ENCODE measurements at regions not wholly inside any gene's neighbourhood (a gene's known extent, or its start where the extent isn't known, plus 50 kb on each side); places are given as distances from the start of the nearest gene placed in this dataset.

DNA sequence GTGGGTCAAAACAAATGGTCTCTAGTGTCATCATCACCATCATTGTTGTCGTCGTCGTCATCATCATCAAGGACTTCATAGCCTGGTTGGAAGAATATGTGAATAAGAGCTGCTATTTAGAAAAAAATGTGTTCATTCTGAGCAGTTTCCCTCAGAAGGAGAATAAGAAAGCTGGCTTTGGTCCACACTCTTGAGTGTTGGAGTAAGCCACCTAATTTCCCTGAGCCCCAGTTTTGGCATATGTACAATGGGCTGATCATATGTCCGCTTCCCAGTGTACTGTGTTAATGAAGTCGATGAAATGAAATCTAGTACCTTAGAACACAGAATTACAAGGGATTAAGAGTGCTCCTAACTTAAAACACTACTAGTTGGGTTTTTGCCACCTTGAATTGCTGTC is 545.5 kb downstream of the CCDC171 start:
- POLR2A ChIA-PET, result no interaction called here
- H3K4me1 ChIP-seq (ENCODE audit: control insufficient read depth in 1 of 2, insufficient read depth in 2 of 2, low read length in 2 of 2), result no peaks in the 10 kb centered on the region
- H3K27me3 ChIP-seq (ENCODE audit: insufficient read depth, low read length), result no peaks in the 10 kb centered on the region
- no peaks in the 10 kb centered on the region for H3K36me3 ChIP-seq (ENCODE audit: control insufficient read depth in 1 of 2, insufficient read depth in 2 of 2, low read length in 2 of 2)
- intact Hi-C loops (cut with micrococcal nuclease), result loop anchor here (10.0 kb wide), 1 partner anchor 64 kb away; no protein-coding TSS in a partner anchor
- H3K79me2 ChIP-seq (ENCODE audit: insufficient read depth, low read length), result no peaks in the 10 kb centered on the region
- no peak overlapping the region for H3K9ac ChIP-seq (ENCODE audit: low read length)
- no peak for TF ChIP-seq SRF (IDR thresholded peaks at IDR 0.05; ENCODE audit: low read depth)
- TF ChIP-seq POLR2A (IDR thresholded peaks at IDR 0.05; ENCODE audit: borderline replicate concordance, extremely low read depth, insufficient read depth, insufficient read length), result no peak
- TF ChIP-seq TCF7L2 (IDR thresholded peaks at IDR 0.05; ENCODE audit: borderline replicate concordance, extremely low read depth, insufficient read depth, insufficient read length), result no peak
- TF ChIP-seq ZFX (IDR thresholded peaks at IDR 0.05), result no peak
- no peak for TF ChIP-seq CBX3 (IDR thresholded peaks at IDR 0.05; ENCODE audit: low read depth)
- no peak for TF ChIP-seq SIN3A (IDR thresholded peaks at IDR 0.05; ENCODE audit: low read depth)
- no peak for TF ChIP-seq CEBPB (IDR thresholded peaks at IDR 0.05; ENCODE audit: low read depth)
- H3K9me3 ChIP-seq (ENCODE audit: control insufficient read depth in 1 of 2, insufficient read depth in 1 of 2, low read depth in 1 of 2, low read length in 2 of 2), result no peaks in the 10 kb centered on the region
- ATAC-seq (no peak), DNase-seq (ENCODE audit: low read depth, low spot score) (no peak)
- H2AFZ ChIP-seq (ENCODE audit: low read depth, low read length, poor library complexity, severe bottlenecking), result no peak overlapping the region
- CTCF ChIA-PET, result no interaction called here
- RAD21 ChIA-PET (ENCODE audit: low non-redundant PET in 1 of 2, low total read pairs in 2 of 2, uncharacterized antibody in 2 of 2, unreplicated experiment in 2 of 2), result no interaction called here
- no peak overlapping the region for H3K4me2 ChIP-seq (ENCODE audit: low read length)
- BruUV-seq (replicated peaks), result no TSS peak
- H4K20me1 ChIP-seq (ENCODE audit: insufficient read depth), result no peaks in the 10 kb centered on the region
- H3K9me2 ChIP-seq (ENCODE audit: insufficient read depth), result no peaks in the 10 kb centered on the region
- H3K27ac ChIP-seq (ENCODE audit: low read depth, low read length), result no peak overlapping the region
- H3K4me3 ChIP-seq (replicated peaks in 1 of 2; ENCODE audit: low read depth in 1 of 2, low read length in 2 of 2), result no peak overlapping the region

DNA sequence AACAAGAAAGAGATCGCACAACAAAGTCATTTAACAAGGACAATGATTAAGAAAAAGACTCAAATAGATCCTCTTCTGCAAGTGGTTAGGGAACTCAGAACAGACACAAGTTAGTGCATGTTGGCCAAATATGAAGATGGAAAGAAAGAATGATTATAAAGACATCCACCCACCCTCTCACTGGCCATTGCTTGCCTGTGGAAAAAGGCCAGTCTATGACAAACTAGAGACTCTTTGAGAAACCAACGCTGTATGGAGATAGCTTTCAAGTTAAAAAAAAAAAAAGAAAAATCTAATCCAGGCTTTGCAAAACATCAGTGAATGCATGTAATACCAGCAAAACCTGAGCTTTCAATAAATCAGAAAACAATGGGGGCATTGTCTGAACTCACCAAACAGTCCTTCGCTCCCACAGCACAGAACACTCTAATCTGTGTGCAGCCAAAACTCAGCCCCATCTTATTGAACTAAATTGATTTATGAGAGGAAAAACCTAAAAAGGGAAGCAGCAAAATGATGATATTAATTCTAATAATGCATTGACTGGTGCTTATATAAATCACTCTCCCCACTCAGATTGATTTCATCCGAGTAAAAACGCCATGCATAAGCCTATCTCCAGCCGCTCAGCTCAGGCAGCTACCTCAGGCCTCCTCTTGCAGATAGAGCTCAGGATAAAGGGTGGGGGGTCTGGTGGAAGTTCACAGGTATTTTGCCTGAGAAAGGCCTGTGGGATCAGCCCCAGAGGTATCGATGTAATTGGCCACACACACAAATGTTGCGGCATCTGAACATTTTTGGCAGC is 547.1 kb downstream of the CCDC171 start:
- H2AFZ ChIP-seq (ENCODE audit: low read depth, low read length, poor library complexity, severe bottlenecking), result no peak overlapping the region
- ATAC-seq (no peak), DNase-seq (ENCODE audit: low read depth, low spot score) (no peak)
- H3K27me3 ChIP-seq (ENCODE audit: insufficient read depth, low read length), result no peaks in the 10 kb centered on the region
- no peaks in the 10 kb centered on the region for H3K9me3 ChIP-seq (ENCODE audit: control insufficient read depth in 1 of 2, insufficient read depth in 1 of 2, low read depth in 1 of 2, low read length in 2 of 2)
- H3K27ac ChIP-seq (ENCODE audit: low read depth, low read length), result no peak overlapping the region
- H3K36me3 ChIP-seq (ENCODE audit: control insufficient read depth in 1 of 2, insufficient read depth in 2 of 2, low read length in 2 of 2), result no peaks in the 10 kb centered on the region
- no peak overlapping the region for H3K9ac ChIP-seq (ENCODE audit: low read length)
- no peaks in the 10 kb centered on the region for H3K4me1 ChIP-seq (ENCODE audit: control insufficient read depth in 1 of 2, insufficient read depth in 2 of 2, low read length in 2 of 2)
- no peaks in the 10 kb centered on the region for H3K79me2 ChIP-seq (ENCODE audit: insufficient read depth, low read length)
- H3K9me2 ChIP-seq (ENCODE audit: insufficient read depth), result no peaks in the 10 kb centered on the region
- intact Hi-C loops (cut with micrococcal nuclease), result loop anchor here (10.0 kb wide), 1 partner anchor 65 kb away; no protein-coding TSS in a partner anchor
- no peak for TF ChIP-seq CEBPB (IDR thresholded peaks at IDR 0.05; ENCODE audit: low read depth)
- no peak for TF ChIP-seq ZNF274 (IDR thresholded peaks at IDR 0.05; ENCODE audit: low read depth, low read length)
- TF ChIP-seq POLR2AphosphoS5 (IDR thresholded peaks at IDR 0.05; ENCODE audit: low read depth, low read length), result no peak
- POLR2A ChIA-PET, result no interaction called here
- no peak overlapping the region for H3K4me3 ChIP-seq (replicated peaks in 1 of 2; ENCODE audit: low read depth in 1 of 2, low read length in 2 of 2)
- no peaks in the 10 kb centered on the region for H4K20me1 ChIP-seq (ENCODE audit: insufficient read depth)
- no peak overlapping the region for H3K4me2 ChIP-seq (ENCODE audit: low read length)
- RAD21 ChIA-PET (ENCODE audit: low non-redundant PET in 1 of 2, low total read pairs in 2 of 2, uncharacterized antibody in 2 of 2, unreplicated experiment in 2 of 2), result no interaction called here
- CTCF ChIA-PET, result no interaction called here
- no TSS peak for BruUV-seq (replicated peaks)
